Left ventricle myocardium inferior (tissue), 1 donor: ENCODE measurements at regions not wholly inside any gene's neighbourhood (a gene's known extent, or its start where the extent isn't known, plus 50 kb on each side); places are given as distances from the start of the nearest gene placed in this dataset.

Source experiments
- DNase-seq: peaks from one replicate; pipeline ENCODE4 v3.0.0-alpha.2; 2020
- H3K27ac ChIP-seq: fragments of 200-600 bp; replicated peaks from 2 replicates; pipeline ENCODE4 v1.8.0; 2021
- H3K27me3 ChIP-seq: fragments of 200-600 bp; 2 replicates; pipeline ENCODE4 v1.8.0; 2021; ENCODE audit warnings: low read depth
- H3K36me3 ChIP-seq: fragments of 200-600 bp; 2 replicates; pipeline ENCODE4 v1.8.0; 2021
- H3K4me1 ChIP-seq: fragments of 200-600 bp; 2 replicates; pipeline ENCODE4 v1.8.0; 2021
- H3K4me3 ChIP-seq: fragments of 200-600 bp; 2 replicates; pipeline ENCODE4 v1.8.0; 2021; ENCODE audit warnings: mild to moderate bottlenecking, moderate library complexity
- H3K9me3 ChIP-seq: fragments of 200-600 bp; replicated peaks from 2 replicates; pipeline ENCODE4 v1.8.0; 2021
- intact Hi-C: fragments of 100-400 bp; cut with micrococcal nuclease; formaldehyde crosslinking; loops from one replicate; pipeline ENCODE4 v1.11.0; 2022
- TF ChIP-seq, protein P1 (sequence below): fragments of 200-600 bp; IDR thresholded peaks from 2 replicates; pipeline ENCODE4 v1.8.0; 2021; ENCODE audit warnings: antibody characterized with exemption, mild to moderate bottlenecking, borderline replicate concordance
- donor health status: DM: no; HTN: yes; CAD: no; lungs with severe emphysema.

DNA sequence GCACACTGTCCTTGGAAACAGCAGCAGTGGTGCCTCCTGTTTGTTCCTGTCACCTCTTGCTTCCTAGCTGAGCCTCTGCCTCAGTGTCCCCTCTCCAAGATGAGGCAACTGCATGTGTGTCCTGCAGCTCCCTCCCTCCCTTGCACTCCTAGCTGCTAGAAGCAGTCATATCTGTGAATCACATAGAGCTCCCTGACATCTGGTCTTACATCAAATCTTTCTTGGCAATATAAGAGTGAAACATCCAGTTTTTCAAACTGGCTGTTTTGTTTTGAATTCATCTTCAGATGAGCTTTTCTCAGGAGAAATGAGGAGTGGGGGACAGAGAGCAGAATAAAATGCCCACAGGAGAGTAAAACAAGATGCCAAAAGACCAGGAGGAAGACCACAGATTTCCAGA, 103.7 kb downstream of the VCPKMT start:
- Histone ChIP-seq H3K9me3 (no peaks in the 10 kb centered on the region), H3K27ac (no peak overlapping the region), H3K27me3 (no peaks in the 10 kb centered on the region), H3K4me1 (peaks cover 3% of the 10 kb centered on the region), H3K4me3 (no peak overlapping the region), H3K36me3 (no peaks in the 10 kb centered on the region)
- intact Hi-C loops, result no loop called here
- TF ChIP-seq, protein P1, sequence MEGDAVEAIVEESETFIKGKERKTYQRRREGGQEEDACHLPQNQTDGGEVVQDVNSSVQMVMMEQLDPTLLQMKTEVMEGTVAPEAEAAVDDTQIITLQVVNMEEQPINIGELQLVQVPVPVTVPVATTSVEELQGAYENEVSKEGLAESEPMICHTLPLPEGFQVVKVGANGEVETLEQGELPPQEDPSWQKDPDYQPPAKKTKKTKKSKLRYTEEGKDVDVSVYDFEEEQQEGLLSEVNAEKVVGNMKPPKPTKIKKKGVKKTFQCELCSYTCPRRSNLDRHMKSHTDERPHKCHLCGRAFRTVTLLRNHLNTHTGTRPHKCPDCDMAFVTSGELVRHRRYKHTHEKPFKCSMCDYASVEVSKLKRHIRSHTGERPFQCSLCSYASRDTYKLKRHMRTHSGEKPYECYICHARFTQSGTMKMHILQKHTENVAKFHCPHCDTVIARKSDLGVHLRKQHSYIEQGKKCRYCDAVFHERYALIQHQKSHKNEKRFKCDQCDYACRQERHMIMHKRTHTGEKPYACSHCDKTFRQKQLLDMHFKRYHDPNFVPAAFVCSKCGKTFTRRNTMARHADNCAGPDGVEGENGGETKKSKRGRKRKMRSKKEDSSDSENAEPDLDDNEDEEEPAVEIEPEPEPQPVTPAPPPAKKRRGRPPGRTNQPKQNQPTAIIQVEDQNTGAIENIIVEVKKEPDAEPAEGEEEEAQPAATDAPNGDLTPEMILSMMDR, result no peak
- no peak for DNase-seq

DNA sequence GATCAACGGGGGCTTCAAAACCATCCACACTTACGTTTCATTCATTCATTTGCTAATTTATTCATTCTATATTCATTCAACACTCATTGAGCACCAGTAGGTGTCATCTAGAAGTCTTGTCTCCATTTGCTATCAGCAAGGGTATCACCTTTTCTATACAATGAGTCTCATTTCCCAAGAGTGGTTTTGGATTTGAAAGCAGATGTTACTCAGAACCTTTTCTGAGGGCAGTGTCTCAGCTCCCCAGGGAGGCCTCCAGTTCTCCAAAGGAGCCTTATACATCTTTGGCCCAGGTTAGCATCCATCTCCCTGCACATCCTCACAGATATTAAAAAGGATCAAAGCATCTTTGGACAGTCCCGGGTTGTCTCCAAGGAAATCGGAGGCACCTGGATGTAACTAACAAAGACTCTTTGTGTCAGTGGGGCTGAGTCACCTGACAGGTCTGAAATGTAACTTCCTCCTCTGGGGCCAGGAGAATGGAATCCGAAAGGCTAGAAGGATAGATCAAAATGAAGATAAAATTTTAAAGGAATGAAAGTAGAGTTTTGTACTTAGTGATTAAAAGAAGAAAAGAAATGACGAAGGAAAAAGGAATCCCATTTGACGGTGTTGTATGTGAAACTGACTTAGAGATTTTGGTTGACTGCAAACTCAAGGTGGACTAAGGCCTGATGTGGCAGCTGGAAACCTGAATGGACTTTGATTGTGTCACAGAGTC, 103.0 kb downstream of the VCPKMT start:
- intact Hi-C loops, result no loop called here
- TF ChIP-seq, protein P1, result no peak

DNA sequence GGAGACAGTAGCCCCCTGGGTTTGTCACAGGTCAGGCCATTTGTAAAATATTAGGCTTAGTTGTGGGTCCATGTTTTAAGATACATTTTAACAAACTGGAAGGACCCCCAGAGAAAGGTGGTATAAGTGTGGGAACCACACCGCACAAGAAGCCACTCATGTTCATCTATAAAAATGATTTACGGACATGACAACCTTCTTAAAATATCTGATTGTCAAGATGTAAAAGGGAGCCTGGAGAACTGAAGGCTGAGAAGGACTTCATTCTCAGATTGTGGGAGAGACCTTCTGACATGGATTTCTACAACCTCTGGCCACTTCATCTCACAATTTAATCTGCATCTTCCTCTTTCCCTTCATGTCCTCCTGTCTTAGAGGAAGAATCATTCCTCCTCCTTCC, 102.4 kb downstream of the VCPKMT start:
- Histone ChIP-seq H3K36me3 (no peaks in the 10 kb centered on the region), H3K4me1 (peaks cover 16% of the 10 kb centered on the region), H3K4me3 (no peak overlapping the region), H3K9me3 (no peaks in the 10 kb centered on the region), H3K27ac (no peak overlapping the region), H3K27me3 (no peaks in the 10 kb centered on the region)
- DNase-seq, result no peak
- intact Hi-C loops, result no loop called here
- TF ChIP-seq, protein P1, result no peak

More for the DNA sequence above, 103.0 kb downstream of the VCPKMT start:
- no peak for DNase-seq
- Histone ChIP-seq H3K36me3 (no peaks in the 10 kb centered on the region), H3K27ac (no peak overlapping the region), H3K4me1 (peaks cover 10% of the 10 kb centered on the region), H3K9me3 (no peaks in the 10 kb centered on the region), H3K27me3 (no peaks in the 10 kb centered on the region), H3K4me3 (no peak overlapping the region)

DNA sequence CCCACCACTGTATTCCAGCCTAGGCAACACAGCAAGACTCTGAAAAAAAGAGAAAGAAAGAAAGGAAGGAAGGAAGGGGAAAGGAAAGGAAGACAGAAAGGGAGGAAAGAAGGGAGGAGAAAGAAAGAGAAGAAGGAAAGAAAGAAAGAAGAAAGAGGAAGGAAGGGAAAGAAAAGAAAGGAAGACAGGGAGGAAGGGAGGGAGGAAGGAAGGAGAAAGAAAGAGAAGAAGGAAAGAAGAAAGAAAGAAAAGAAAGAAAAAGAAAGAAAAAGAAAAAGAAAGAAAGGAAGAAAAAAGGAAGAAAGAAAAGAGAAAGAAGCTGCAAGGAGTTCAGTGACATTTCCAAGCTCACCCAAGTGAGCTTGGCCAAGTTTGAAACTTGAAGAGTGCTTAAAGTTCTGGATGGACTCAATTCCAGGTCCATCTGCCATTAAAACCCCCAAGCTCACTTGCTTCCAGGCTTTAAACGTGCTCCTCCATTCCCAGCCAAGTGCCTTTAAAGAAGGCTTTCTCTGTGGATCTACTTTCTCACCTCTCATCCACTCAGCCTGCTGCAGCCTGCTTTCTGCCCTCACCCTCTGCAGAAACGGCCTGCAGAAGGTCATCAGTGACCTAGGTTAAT, 101.5 kb downstream of the VCPKMT start:
- H3K9me3 ChIP-seq, result peaks cover 4% of the 10 kb centered on the region

DNA sequence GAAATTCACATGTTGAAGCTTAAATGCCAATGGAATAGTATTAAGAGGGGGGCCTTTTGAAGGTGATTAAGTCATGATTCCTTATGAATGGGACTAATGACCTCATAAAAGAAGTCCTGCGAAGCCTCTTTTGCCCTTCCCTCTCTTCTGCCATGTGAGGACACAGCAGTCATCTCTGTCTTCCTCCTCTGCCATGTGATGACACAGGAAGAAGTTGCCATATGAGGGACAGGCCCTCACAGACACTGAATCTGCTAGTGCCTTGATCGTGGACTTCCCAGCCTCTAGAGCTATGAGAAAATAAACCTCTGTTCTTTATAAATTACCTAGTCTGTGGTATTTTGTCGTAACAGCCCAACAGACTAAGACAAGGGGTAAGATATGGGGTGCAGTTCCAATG, 100.7 kb downstream of the VCPKMT start:
- H3K4me1 ChIP-seq, result peaks cover 22% of the 10 kb centered on the region
- no peak overlapping the region for H3K27ac ChIP-seq
- no peaks in the 10 kb centered on the region for H3K27me3 ChIP-seq
- H3K9me3 ChIP-seq, result peaks cover 11% of the 10 kb centered on the region
- TF ChIP-seq, protein P1, result no peak
- DNase-seq, result no peak
- H3K4me3 ChIP-seq, result no peak overlapping the region
- H3K36me3 ChIP-seq, result no peaks in the 10 kb centered on the region
- intact Hi-C loops, result no loop called here

More for the DNA sequence above, 101.5 kb downstream of the VCPKMT start:
- TF ChIP-seq, protein P1, result no peak
- H3K36me3 ChIP-seq, result no peaks in the 10 kb centered on the region
- no peak overlapping the region for H3K27ac ChIP-seq
- H3K4me1 ChIP-seq, result peaks cover 22% of the 10 kb centered on the region
- H3K27me3 ChIP-seq, result no peaks in the 10 kb centered on the region
- DNase-seq, result no peak
- intact Hi-C loops, result no loop called here
- no peak overlapping the region for H3K4me3 ChIP-seq
